ENCODE measurements at regions not wholly inside any gene's neighbourhood (a gene's known extent, or its start where the extent isn't known, plus 50 kb on each side); places are given as distances from the start of the nearest gene placed in this dataset.

GRCh38 chr11:131136486-131136885, 220.2 kb upstream of the SNX19 start:
- ATAC-seq (ENCODE audit: low FRiP score) (peak; percentile 21), DNase-seq (ENCODE audit: low spot score) (no peak)
- no peak for TF ChIP-seq CTCF (IDR thresholded peaks at IDR 0.05)

- DNase-seq (ENCODE audit: low spot score) (no peak), ATAC-seq (ENCODE audit: low FRiP score) (peak; percentile 41)
- TF ChIP-seq CTCF (IDR thresholded peaks at IDR 0.05) = no peak
These were observed 220.8 kb upstream of the SNX19 start for GRCh38 chr11:131137046-131137445.

GRCh38 chr11:131138731-131139130, 222.5 kb upstream of the SNX19 start:
- no peak for DNase-seq (ENCODE audit: low spot score)
- no peak for TF ChIP-seq CTCF (IDR thresholded peaks at IDR 0.05)
- no peak for ATAC-seq (ENCODE audit: low FRiP score)

- ATAC-seq (ENCODE audit: low FRiP score) = no peak
- no peak for DNase-seq (ENCODE audit: low spot score)
- no peak for TF ChIP-seq CTCF (IDR thresholded peaks at IDR 0.05)
These were observed 224.6 kb upstream of the NTM start for GRCh38 chr11:131145791-131146190.

GRCh38 chr11:131146827-131147490, 223.5 kb upstream of the NTM start:
- ATAC-seq (ENCODE audit: low FRiP score) (peak; percentile 42), DNase-seq (ENCODE audit: low spot score) (no peak)
- no peak for TF ChIP-seq CTCF (IDR thresholded peaks at IDR 0.05)

GRCh38 chr11:131154351-131154750, 216.1 kb upstream of the NTM start:
- no peak for ATAC-seq (ENCODE audit: low FRiP score)
- no peak for TF ChIP-seq CTCF (IDR thresholded peaks at IDR 0.05)
- DNase-seq (ENCODE audit: low spot score) = no peak

GRCh38 chr11:131157678-131158077, 212.7 kb upstream of the NTM start:
- TF ChIP-seq CTCF (IDR thresholded peaks at IDR 0.05) = no peak
- no peak for ATAC-seq (ENCODE audit: low FRiP score)

More at GRCh38 chr11:131157678-131158077, 212.7 kb upstream of the NTM start:
- DNase-seq (ENCODE audit: low spot score) = no peak

All from omental fat pad (tissue), 3 donors.